IPS-18a (cell line): ENCODE measurements at regions not wholly inside any gene's neighbourhood (a gene's known extent, or its start where the extent isn't known, plus 50 kb on each side); places are given as distances from the start of the nearest gene placed in this dataset.

Experiments used
- H3K27ac ChIP-seq: one replicate; pipeline ENCODE4 v1.5.1; 2013; ENCODE audit warnings: low read length
- H3K27me3 ChIP-seq: one replicate; pipeline ENCODE4 v1.6.1; 2013; ENCODE audit warnings: mild to moderate bottlenecking, low read length; ENCODE audit not compliant: control insufficient read depth, insufficient read depth
- H3K36me3 ChIP-seq: one replicate; pipeline ENCODE4 v1.6.1; 2013; ENCODE audit warnings: low read depth, low read length; ENCODE audit not compliant: control insufficient read depth
- H3K4me1 ChIP-seq: one replicate; pipeline ENCODE4 v1.6.1; 2013; ENCODE audit warnings: low read depth, low read length; ENCODE audit not compliant: control insufficient read depth
- H3K4me3 ChIP-seq: one replicate; pipeline ENCODE4 v1.5.1; 2013; ENCODE audit warnings: low read length
- H3K9ac ChIP-seq: one replicate; pipeline ENCODE4 v1.6.1; 2013; ENCODE audit warnings: mild to moderate bottlenecking, low read length, moderate library complexity
- H3K9me3 ChIP-seq: one replicate; pipeline ENCODE4 v1.6.1; 2013; ENCODE audit warnings: low read depth, low read length; ENCODE audit not compliant: control insufficient read depth

- no peaks in the 10 kb centered on the region for H3K27me3 ChIP-seq
- H3K4me1 ChIP-seq, result peaks cover 9% of the 10 kb centered on the region
- H3K36me3 ChIP-seq, result peaks cover 12% of the 10 kb centered on the region
- H3K27ac ChIP-seq, result no peak overlapping the region
- no peak overlapping the region for H3K9ac ChIP-seq
- H3K9me3 ChIP-seq, result no peaks in the 10 kb centered on the region
- no peak overlapping the region for H3K4me3 ChIP-seq
Observed at GRCh38 chr7:86942995-86943394, 116.5 kb downstream of the ELAPOR2 start.

DNA sequence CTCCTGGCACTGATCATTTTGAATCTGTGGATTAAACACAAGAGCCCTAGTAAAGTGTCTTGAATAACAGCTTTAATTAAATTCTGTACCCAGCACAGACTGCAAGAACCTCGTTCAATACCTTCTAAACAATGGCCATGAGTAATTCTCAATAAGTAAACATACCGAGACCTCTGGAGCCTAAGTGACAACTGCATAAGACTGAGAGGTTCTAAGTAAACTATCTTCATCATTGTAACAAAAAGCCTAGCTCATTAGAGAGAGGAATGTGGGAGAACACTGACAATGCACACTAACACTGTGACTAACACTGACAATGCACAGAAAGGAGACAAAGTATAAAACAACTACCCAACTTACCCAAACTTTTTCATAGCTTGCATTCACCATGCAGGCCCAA is 117.4 kb downstream of the ELAPOR2 start:
- H3K27me3 ChIP-seq, result no peaks in the 10 kb centered on the region
- no peaks in the 10 kb centered on the region for H3K4me1 ChIP-seq
- no peak overlapping the region for H3K4me3 ChIP-seq
- H3K36me3 ChIP-seq, result peaks cover 21% of the 10 kb centered on the region
- H3K9ac ChIP-seq, result no peak overlapping the region
- H3K27ac ChIP-seq, result no peak overlapping the region
- no peaks in the 10 kb centered on the region for H3K9me3 ChIP-seq

- Histone ChIP-seq H3K4me1 (no peaks in the 10 kb centered on the region), H3K27me3 (no peaks in the 10 kb centered on the region), H3K9ac (no peak overlapping the region), H3K4me3 (no peak overlapping the region), H3K36me3 (peaks cover 27% of the 10 kb centered on the region), H3K27ac (no peak overlapping the region), H3K9me3 (no peaks in the 10 kb centered on the region)
Observed at GRCh38 chr7:86939197-86939814, 120.1 kb downstream of the ELAPOR2 start.

- Histone ChIP-seq H3K36me3 (peaks cover 24% of the 10 kb centered on the region), H3K4me1 (no peaks in the 10 kb centered on the region), H3K9me3 (no peaks in the 10 kb centered on the region), H3K27me3 (no peaks in the 10 kb centered on the region), H3K27ac (no peak overlapping the region), H3K4me3 (no peak overlapping the region), H3K9ac (no peak overlapping the region)
Observed at GRCh38 chr7:86937363-86937878, 122.0 kb downstream of the ELAPOR2 start.

GRCh38 chr7:86933295-86933845 is 126.1 kb downstream of the ELAPOR2 start:
- no peaks in the 10 kb centered on the region for H3K9me3 ChIP-seq
- H3K9ac ChIP-seq, result no peak overlapping the region
- peaks cover 19% of the 10 kb centered on the region for H3K36me3 ChIP-seq
- no peaks in the 10 kb centered on the region for H3K27me3 ChIP-seq
- H3K27ac ChIP-seq, result no peak overlapping the region
- no peaks in the 10 kb centered on the region for H3K4me1 ChIP-seq
- no peak overlapping the region for H3K4me3 ChIP-seq

DNA sequence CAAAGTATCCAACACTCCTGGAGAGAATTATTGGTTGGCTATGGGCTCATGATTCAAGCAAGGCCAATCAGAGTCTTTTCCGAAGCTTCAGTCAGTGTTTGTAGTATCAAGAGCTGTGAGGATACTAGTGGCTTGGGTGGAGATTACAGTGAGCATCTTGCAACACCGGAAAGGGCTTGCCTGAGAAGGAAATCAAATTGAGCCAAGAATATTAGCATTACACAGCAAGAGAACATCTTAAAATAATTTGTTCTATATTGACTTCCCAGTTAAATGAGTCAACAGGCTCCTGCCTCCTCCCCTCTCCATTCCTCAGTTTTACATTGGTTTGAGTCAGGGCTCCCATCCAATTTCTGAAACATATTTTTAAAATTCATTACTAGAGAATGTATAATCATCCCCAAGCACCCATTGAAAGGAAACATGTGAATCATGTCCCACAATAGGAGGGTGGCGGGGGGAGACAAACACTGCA is 127.4 kb downstream of the ELAPOR2 start:
- Histone ChIP-seq H3K9ac (no peak overlapping the region), H3K9me3 (no peaks in the 10 kb centered on the region), H3K4me3 (no peak overlapping the region), H3K36me3 (peaks cover 6% of the 10 kb centered on the region), H3K4me1 (no peaks in the 10 kb centered on the region), H3K27me3 (no peaks in the 10 kb centered on the region), H3K27ac (no peak overlapping the region)

DNA sequence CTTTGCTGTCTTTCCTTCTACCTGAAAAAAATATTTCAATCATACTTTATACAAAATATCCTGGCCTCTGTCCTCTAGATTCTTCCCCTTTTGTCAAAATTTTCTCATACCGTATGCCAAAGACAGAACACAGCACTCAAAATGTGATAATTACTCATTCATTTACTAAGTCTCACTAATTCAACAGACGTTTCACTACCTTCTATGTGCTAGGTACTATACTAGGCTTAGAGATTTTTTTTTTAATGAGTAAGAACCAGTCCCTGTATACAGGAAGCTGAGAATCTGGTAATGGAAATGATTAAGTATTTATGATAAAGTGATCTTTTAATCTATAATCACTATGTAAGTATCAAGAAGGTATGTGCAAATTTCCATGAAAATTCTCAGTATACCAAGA is 128.0 kb downstream of the ELAPOR2 start:
- Histone ChIP-seq H3K9ac (no peak overlapping the region), H3K9me3 (no peaks in the 10 kb centered on the region), H3K4me3 (no peak overlapping the region), H3K27me3 (no peaks in the 10 kb centered on the region), H3K36me3 (peaks cover 3% of the 10 kb centered on the region), H3K27ac (no peak overlapping the region), H3K4me1 (no peaks in the 10 kb centered on the region)

- Histone ChIP-seq H3K9ac (no peak overlapping the region), H3K36me3 (peaks cover 8% of the 10 kb centered on the region), H3K4me3 (no peak overlapping the region), H3K9me3 (no peaks in the 10 kb centered on the region), H3K27me3 (no peaks in the 10 kb centered on the region), H3K27ac (no peak overlapping the region), H3K4me1 (no peaks in the 10 kb centered on the region)
Observed at GRCh38 chr7:86930554-86931307, 128.7 kb downstream of the ELAPOR2 start.

- H3K27ac ChIP-seq, result no peak overlapping the region
- peaks cover 17% of the 10 kb centered on the region for H3K36me3 ChIP-seq
- H3K9me3 ChIP-seq, result no peaks in the 10 kb centered on the region
- no peaks in the 10 kb centered on the region for H3K4me1 ChIP-seq
- no peak overlapping the region for H3K9ac ChIP-seq
- H3K4me3 ChIP-seq, result no peak overlapping the region
- H3K27me3 ChIP-seq, result no peaks in the 10 kb centered on the region
Observed at GRCh38 chr7:86929293-86930109, 130.0 kb downstream of the ELAPOR2 start.

- H3K9me3 ChIP-seq, result no peaks in the 10 kb centered on the region
- peaks cover 18% of the 10 kb centered on the region for H3K36me3 ChIP-seq
- H3K27me3 ChIP-seq, result no peaks in the 10 kb centered on the region
- no peak overlapping the region for H3K27ac ChIP-seq
- H3K4me1 ChIP-seq, result no peaks in the 10 kb centered on the region
- H3K4me3 ChIP-seq, result no peak overlapping the region
- H3K9ac ChIP-seq, result no peak overlapping the region
Observed at GRCh38 chr7:86928308-86928707, 131.1 kb downstream of the ELAPOR2 start.

DNA sequence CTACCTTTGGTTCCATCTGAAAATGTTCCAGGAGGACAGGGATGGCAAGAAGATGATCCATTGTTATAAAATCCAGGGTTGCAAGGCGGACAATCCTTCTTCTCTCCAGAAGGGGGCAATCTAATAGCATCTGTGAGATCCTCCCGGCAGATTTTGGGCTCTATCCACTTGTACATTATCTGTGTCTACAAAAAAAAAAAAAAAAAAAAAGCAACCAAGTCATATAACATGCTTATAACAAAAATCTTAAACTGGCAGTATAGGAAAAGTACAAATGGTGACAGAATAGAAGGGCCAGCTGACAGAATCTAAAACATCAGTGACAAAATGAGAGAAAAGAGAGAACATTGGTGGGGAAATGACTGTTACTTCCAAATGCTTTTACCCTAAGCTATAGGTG is 132.7 kb downstream of the ELAPOR2 start:
- Histone ChIP-seq H3K9me3 (no peaks in the 10 kb centered on the region), H3K4me1 (no peaks in the 10 kb centered on the region), H3K4me3 (no peak overlapping the region), H3K36me3 (peaks cover 18% of the 10 kb centered on the region), H3K9ac (no peak overlapping the region), H3K27ac (no peak overlapping the region), H3K27me3 (no peaks in the 10 kb centered on the region)
